H1 (cell line): ENCODE measurements at regions not wholly inside any gene's neighbourhood (a gene's known extent, or its start where the extent isn't known, plus 50 kb on each side); places are given as distances from the start of the nearest gene placed in this dataset.

Experiments
- ASH2L ChIP-seq: fragments of 200-600, 300-600 bp; sonication (generic); IDR thresholded peaks from one replicate; pipeline ENCODE4 v1.7.1; 2017; ENCODE audit warnings: low read length
- BRCA1 ChIP-seq: IDR thresholded peaks from 2 replicates; pipeline ENCODE4 v1.6.1; 2012; ENCODE audit warnings: low read depth, low read length, improper control_type of control experiment
- CREB1 ChIP-seq: IDR thresholded peaks from 2 replicates; pipeline ENCODE4 v1.6.1; 2012; ENCODE audit warnings: inconsistent platforms
- CTCF ChIP-seq, 3 experiments: IDR thresholded peaks; 1 replicate in 2 of 3; 2 replicates in 1 of 3; pipeline versions ENCODE4 v1.5.1 to v1.6.1; 2011; ENCODE audit warnings: low read length in 3 of 3, mild to moderate bottlenecking in 3 of 3, inconsistent platforms in 2 of 3, low read depth in 1 of 3, moderate library complexity in 1 of 3; ENCODE audit not compliant: insufficient read depth in 1 of 3; ENCODE audit errors: control extremely low read depth in 1 of 3
- EP300 ChIP-seq, 2 experiments: IDR thresholded peaks; 1 replicate in 1 of 2; 2 replicates in 1 of 2; pipeline ENCODE4 v1.6.1; 2011 to 2012; ENCODE audit warnings: low read depth in 2 of 2, low read length in 2 of 2, mild to moderate bottlenecking in 2 of 2, borderline replicate concordance in 1 of 2, inconsistent platforms in 1 of 2, moderate library complexity in 1 of 2
- GABPA ChIP-seq: IDR thresholded peaks from 2 replicates; pipeline ENCODE4 v1.6.1; 2011; ENCODE audit warnings: mild to moderate bottlenecking, low read length, moderate library complexity, borderline replicate concordance; ENCODE audit not compliant: insufficient read depth
- POLR2A ChIP-seq, 2 experiments: IDR thresholded peaks; 1 replicate in 1 of 2; 2 replicates in 1 of 2; pipeline ENCODE4 v1.6.1; 2011; ENCODE audit warnings: low read depth in 2 of 2, low read length in 2 of 2, mild to moderate bottlenecking in 2 of 2; ENCODE audit errors: control extremely low read depth in 1 of 2
- POLR2AphosphoS5 ChIP-seq: IDR thresholded peaks from 2 replicates; pipeline ENCODE4 v1.6.1; 2011; ENCODE audit warnings: low read depth, low read length
- SAP30 ChIP-seq: fragments of 300-600 bp; sonication (generic); IDR thresholded peaks from 2 replicates; pipeline ENCODE4 v1.7.1; 2012; ENCODE audit warnings: low read length, moderate library complexity, mild to moderate bottlenecking, inconsistent platforms; ENCODE audit not compliant: insufficient read depth, insufficient replicate concordance
- TAF1 ChIP-seq: IDR thresholded peaks from 2 replicates; pipeline ENCODE4 v1.6.1; 2011; ENCODE audit warnings: mild to moderate bottlenecking, low read depth, low read length
- TCF12 ChIP-seq: IDR thresholded peaks from 2 replicates; pipeline ENCODE4 v1.6.1; 2011; ENCODE audit warnings: low read depth, mild to moderate bottlenecking, low read length
- USF2 ChIP-seq: IDR thresholded peaks from 2 replicates; pipeline ENCODE4 v1.6.1; 2011; ENCODE audit warnings: low read length, improper control_type of control experiment
- TF ChIP-seq, protein P1 (sequence below): IDR thresholded peaks from 2 replicates; pipeline ENCODE4 v1.6.1; 2012; ENCODE audit warnings: inconsistent platforms

- no peak for TF ChIP-seq POLR2A (IDR thresholded peaks at IDR 0.05; ENCODE audit: control extremely low read depth in 1 of 2, low read depth in 2 of 2, low read length in 2 of 2)
- no peak for TF ChIP-seq EP300 (IDR thresholded peaks at IDR 0.05; ENCODE audit: borderline replicate concordance in 1 of 2, low read depth in 2 of 2, low read length in 2 of 2)
- TF ChIP-seq CREB1, result no peak
- no peak for TF ChIP-seq CTCF (IDR thresholded peaks at IDR 0.05; ENCODE audit: control extremely low read depth in 1 of 3, insufficient read depth in 1 of 3, low read depth in 1 of 3, low read length in 3 of 3)
- no peak for TF ChIP-seq TCF12
- TF ChIP-seq BRCA1, result no peak
- TF ChIP-seq SAP30, result no peak
- TF ChIP-seq, protein P1, sequence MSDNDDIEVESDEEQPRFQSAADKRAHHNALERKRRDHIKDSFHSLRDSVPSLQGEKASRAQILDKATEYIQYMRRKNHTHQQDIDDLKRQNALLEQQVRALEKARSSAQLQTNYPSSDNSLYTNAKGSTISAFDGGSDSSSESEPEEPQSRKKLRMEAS, result no peak
- no peak for TF ChIP-seq ASH2L
- no peak for TF ChIP-seq POLR2AphosphoS5
- TF ChIP-seq USF2, result no peak
- no peak for TF ChIP-seq TAF1
- no peak for TF ChIP-seq GABPA
Measured at GRCh38 chr11:115653076-115653475, 148.9 kb upstream of the CADM1 start.
